ENCODE measurements at regions not wholly inside any gene's neighbourhood (a gene's known extent, or its start where the extent isn't known, plus 50 kb on each side); places are given as distances from the start of the nearest gene placed in this dataset.

DNA sequence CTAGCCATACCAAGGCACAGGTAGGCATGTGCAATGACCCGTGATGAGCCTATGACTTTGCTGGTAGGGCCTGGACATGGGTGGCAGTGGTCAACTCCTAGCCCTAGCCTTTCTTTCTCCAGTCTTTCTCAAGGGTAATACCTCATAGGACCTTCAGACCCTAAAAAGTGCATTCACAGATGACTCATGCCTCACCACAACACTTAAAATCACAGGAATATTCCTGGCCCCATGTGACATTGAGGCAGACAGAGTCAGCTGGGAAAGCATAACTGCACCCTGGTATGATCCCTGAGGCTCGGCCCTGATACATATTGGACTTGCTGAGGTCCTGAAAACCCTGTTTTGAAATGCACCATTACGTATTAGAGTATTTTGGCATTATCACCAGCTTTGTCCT is 449.5 kb downstream of the HINT1 start:
- H3K36me3 ChIP-seq (ENCODE audit: insufficient read depth in 1 of 2, low read depth in 1 of 2): no peaks in the 10 kb centered on the region
- no peak overlapping the region for H3K27ac ChIP-seq
- no peaks in the 10 kb centered on the region for H3K9me3 ChIP-seq
- DNase-seq (no peak), ATAC-seq (no peak)
- H3K4me3 ChIP-seq: no peak overlapping the region
- no peaks in the 10 kb centered on the region for H3K4me1 ChIP-seq
- no peaks in the 10 kb centered on the region for H3K27me3 ChIP-seq (ENCODE audit: insufficient read depth in 3 of 3, low read length in 2 of 3)
- TF ChIP-seq, protein P1, sequence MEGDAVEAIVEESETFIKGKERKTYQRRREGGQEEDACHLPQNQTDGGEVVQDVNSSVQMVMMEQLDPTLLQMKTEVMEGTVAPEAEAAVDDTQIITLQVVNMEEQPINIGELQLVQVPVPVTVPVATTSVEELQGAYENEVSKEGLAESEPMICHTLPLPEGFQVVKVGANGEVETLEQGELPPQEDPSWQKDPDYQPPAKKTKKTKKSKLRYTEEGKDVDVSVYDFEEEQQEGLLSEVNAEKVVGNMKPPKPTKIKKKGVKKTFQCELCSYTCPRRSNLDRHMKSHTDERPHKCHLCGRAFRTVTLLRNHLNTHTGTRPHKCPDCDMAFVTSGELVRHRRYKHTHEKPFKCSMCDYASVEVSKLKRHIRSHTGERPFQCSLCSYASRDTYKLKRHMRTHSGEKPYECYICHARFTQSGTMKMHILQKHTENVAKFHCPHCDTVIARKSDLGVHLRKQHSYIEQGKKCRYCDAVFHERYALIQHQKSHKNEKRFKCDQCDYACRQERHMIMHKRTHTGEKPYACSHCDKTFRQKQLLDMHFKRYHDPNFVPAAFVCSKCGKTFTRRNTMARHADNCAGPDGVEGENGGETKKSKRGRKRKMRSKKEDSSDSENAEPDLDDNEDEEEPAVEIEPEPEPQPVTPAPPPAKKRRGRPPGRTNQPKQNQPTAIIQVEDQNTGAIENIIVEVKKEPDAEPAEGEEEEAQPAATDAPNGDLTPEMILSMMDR (IDR thresholded peaks at IDR 0.05): no peak
- WGBS, 3 donors: 72 to 80% (median 75%) methylated on average over 3 of the region's 3 CpGs
- intact Hi-C loops (cut with DNase I): no loop called here

GRCh38 chr5:130714200-130714599 is 450.9 kb downstream of the HINT1 start:
- H3K4me3 ChIP-seq: no peak overlapping the region
- ATAC-seq (no peak), DNase-seq (no peak)
- WGBS, 3 donors: 79 to 92% (median 85%) methylated on average over 1 of the region's 1 CpG
- no peaks in the 10 kb centered on the region for H3K27me3 ChIP-seq (ENCODE audit: insufficient read depth in 3 of 3, low read length in 2 of 3)
- intact Hi-C loops (cut with DNase I): no loop called here
- H3K36me3 ChIP-seq (ENCODE audit: insufficient read depth in 1 of 2, low read depth in 1 of 2): no peaks in the 10 kb centered on the region
- no peak overlapping the region for H3K27ac ChIP-seq
- H3K4me1 ChIP-seq: no peaks in the 10 kb centered on the region
- TF ChIP-seq, protein P1 (IDR thresholded peaks at IDR 0.05): no peak
- no peaks in the 10 kb centered on the region for H3K9me3 ChIP-seq

- no peaks in the 10 kb centered on the region for H3K27me3 ChIP-seq (ENCODE audit: insufficient read depth in 3 of 3, low read length in 2 of 3)
- H3K4me3 ChIP-seq: no peak overlapping the region
- TF ChIP-seq, protein P1 (IDR thresholded peaks at IDR 0.05): no peak
- no peaks in the 10 kb centered on the region for H3K4me1 ChIP-seq
- H3K9me3 ChIP-seq: no peaks in the 10 kb centered on the region
- intact Hi-C loops (cut with DNase I): no loop called here
- no peak for DNase-seq
- H3K36me3 ChIP-seq (ENCODE audit: insufficient read depth in 1 of 2, low read depth in 1 of 2): no peaks in the 10 kb centered on the region
- ATAC-seq: no peak
- no peak overlapping the region for H3K27ac ChIP-seq
- 81 to 86% (median 85%) methylated on average over 1 of the region's 1 CpG for WGBS, 3 donors
Observed at GRCh38 chr5:130712324-130712723, 452.7 kb downstream of the HINT1 start.

DNA sequence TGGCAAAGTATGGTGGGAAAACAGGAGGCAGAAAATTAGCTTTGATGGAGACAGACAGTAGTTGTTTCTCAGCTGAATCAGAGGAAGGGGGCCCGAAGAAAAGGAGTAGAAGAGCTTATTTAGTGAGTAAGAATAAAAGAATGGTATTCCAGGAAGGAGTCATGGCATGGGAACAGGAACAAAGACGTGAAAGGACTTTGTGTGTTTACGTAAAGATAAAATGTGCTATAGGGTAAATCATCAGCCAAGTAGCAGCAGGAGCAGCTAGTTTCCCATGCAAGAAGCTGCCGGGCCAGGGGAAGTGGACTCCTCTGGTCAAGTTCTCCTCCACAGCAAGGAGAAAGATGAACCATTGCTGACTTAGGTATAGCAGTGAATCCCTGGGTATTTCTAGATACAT is 454.5 kb downstream of the HINT1 start:
- DNase-seq: no peak
- intact Hi-C loops (cut with DNase I): no loop called here
- no peak overlapping the region for H3K27ac ChIP-seq
- no peaks in the 10 kb centered on the region for H3K9me3 ChIP-seq
- H3K4me3 ChIP-seq: no peak overlapping the region
- H3K4me1 ChIP-seq: no peaks in the 10 kb centered on the region
- 69 to 75% (median 73%) methylated on average over 4 of the region's 4 CpGs for WGBS, 3 donors
- TF ChIP-seq, protein P1 (IDR thresholded peaks at IDR 0.05): no peak
- no peaks in the 10 kb centered on the region for H3K36me3 ChIP-seq (ENCODE audit: insufficient read depth in 1 of 2, low read depth in 1 of 2)
- H3K27me3 ChIP-seq (ENCODE audit: insufficient read depth in 3 of 3, low read length in 2 of 3): no peaks in the 10 kb centered on the region
- no peak for ATAC-seq

GRCh38 chr5:130708754-130709153 is 456.3 kb downstream of the HINT1 start:
- intact Hi-C loops (cut with DNase I): no loop called here
- TF ChIP-seq, protein P1 (IDR thresholded peaks at IDR 0.05): no peak
- Histone ChIP-seq H3K4me1 (no peaks in the 10 kb centered on the region), H3K27ac (no peak overlapping the region), H3K9me3 (no peaks in the 10 kb centered on the region), H3K4me3 (no peak overlapping the region), H3K27me3 (ENCODE audit: insufficient read depth in 3 of 3, low read length in 2 of 3) (no peaks in the 10 kb centered on the region), H3K36me3 (ENCODE audit: insufficient read depth in 1 of 2, low read depth in 1 of 2) (no peaks in the 10 kb centered on the region)
- WGBS, 3 donors: 60 to 71% (median 68%) methylated on average over 3 of the region's 3 CpGs
- ATAC-seq (no peak), DNase-seq (no peak)

Data from psoas muscle (tissue), 7 donors.